HK-2 (cell line): ENCODE measurements at regions not wholly inside any gene's neighbourhood (a gene's known extent, or its start where the extent isn't known, plus 50 kb on each side); places are given as distances from the start of the nearest gene placed in this dataset.
A peak's percentile ranks its signal among the peaks of the same experiment; 100 is the strongest.
"Not testable (repeated sequence)": the region's sequence is repeated elsewhere in the genome, so short reads cannot be mapped to it uniquely, and the experiment has no call there.

Source experiments
- DNase-seq: peaks from one replicate; pipeline ENCODE4 v3.0.0-alpha.2; 2018; ENCODE audit not compliant: unreplicated experiment

DNA sequence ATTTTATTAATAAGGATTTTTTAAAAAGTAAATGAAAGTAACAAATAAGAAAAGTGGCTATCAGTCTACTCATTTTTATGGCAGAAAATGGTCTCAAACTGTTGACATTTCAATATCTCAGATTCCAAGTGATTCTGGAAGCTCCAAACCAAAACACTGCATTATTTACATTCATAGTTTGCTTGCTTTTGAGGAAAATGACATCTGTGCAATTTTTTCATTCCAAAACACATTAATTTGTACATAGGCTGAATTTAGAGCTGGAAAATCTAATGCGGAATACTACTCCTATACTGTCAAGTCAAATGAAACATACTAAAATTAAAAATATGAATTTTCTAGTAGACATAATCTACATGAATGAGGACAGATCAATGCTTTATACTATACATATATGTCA lies 1047.6 kb downstream of the CDH9 start:
- no peak for DNase-seq

DNA sequence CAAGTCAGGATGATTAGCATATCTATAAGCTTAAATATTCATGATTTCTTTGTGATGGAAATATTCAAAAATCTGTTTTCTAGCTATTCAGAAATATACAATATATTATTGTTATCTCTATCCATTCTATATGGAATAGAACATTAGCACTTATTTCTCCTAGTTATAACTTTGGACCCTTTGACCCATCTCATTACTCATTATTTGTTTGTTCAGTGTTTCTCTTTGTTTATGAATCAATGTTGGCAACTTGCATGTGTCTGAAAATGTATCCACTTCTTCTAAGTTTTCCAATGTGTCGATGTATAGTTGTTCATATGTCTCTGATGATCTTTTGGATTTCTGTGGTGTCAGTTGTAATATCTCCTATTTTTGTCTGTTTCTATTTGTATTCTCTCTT lies 1059.3 kb downstream of the CDH9 start:
- DNase-seq = no peak

DNA sequence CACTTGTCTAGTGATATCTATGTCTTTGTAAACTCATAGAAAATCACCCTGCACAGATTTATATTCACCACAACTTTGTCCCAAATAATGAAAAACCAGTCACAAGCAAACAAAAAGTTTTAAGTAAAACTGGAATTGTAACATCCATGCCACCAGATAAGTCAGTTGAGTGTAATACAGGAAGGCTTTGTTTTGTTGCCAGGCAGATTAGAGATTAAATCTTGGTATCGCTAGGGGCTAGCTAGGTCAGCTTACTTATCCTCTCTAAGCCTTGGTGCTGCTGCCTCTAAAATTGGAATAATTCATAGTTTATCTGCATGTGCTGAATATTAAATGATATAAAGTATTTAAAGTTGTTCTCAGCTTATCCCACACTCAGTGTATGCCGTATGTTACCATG lies 1062.5 kb downstream of the CDH9 start:
- DNase-seq = no peak

DNA sequence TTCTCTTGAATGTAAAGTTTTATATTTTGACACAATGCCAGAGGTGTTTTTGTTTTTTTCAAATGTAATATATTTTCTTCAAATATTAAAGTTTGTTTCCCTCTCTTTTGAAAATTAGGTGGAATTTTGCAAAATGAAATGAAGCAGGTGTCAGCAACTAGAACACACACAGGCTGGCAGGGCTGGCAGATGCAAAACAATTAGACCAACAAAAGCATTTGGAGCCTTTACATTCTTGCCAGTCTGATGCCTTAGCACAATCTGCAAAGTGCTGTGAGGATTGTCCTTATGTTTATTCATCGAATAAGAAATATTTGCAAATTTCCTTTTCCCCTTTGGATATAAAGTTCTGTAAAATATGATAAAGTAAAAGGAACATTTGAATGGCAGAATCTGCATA lies 1063.9 kb downstream of the CDH9 start:
- DNase-seq = no peak

DNA sequence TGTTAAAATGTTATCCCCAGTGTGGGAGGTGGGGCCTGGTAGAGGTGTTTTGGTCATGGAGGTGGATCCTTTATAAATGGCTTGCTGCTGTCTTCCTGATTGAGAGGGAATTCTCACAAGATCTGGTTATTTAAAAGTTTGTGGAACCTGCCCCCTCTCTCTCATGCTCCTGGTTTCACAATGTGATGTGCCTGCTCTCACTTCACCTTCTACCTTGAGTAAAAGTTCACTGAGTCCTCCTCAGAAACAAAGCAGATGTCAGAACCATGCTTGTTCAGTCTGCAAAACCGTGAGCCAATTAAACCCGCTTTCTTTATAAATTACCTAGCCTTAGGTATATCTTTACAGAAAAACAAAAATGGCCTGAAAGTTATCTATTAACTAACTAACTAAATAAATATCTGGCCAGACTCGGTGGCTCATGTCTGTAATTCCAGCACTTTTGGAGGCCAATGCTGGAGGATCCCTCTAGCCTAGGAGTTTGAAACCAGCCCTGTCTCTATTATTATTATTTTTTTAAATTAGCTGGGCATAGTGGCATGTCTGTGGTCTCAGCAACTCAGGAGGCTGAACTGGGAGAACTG lies 1067.4 kb downstream of the CDH9 start:
- DNase-seq = no peak

DNA sequence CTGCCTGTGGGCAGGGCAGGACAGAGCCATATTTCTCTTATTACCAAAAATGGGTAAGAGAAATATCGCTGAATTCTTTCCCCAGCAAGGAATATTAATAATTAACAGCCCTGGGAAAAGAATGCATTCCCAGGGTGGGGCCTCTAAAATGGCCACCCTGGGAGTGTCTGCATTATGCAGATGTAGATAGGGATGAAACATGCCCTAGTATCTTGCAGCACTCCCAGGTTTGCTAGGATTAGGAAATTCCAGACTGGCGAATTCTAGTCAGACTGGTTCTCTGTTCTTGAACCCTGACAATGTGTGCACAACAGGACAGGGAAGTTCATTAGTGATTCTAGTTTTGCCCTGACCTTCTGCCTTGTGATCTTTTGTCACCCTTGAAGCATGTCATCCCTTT lies 1069.3 kb downstream of the CDH9 start:
- DNase-seq = not testable (repeated sequence)

DNA sequence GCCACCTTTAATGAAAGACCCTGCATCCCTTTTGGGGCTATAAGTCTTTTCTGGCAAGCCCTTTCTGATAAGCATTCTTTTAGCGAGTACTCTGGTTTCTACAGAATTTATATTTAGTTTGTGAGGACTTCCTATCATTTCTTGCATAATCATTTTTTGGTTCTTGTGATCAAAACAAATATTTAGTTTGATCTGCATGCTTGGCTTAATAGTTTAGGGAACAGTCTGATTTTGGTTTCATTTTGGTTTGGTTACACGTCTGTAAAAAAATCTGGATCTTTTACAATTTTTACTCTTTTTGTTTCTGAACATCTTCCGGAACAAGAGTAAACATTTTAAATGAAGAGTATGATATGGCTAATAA lies 1074.4 kb downstream of the CDH9 start:
- DNase-seq = no peak

DNA sequence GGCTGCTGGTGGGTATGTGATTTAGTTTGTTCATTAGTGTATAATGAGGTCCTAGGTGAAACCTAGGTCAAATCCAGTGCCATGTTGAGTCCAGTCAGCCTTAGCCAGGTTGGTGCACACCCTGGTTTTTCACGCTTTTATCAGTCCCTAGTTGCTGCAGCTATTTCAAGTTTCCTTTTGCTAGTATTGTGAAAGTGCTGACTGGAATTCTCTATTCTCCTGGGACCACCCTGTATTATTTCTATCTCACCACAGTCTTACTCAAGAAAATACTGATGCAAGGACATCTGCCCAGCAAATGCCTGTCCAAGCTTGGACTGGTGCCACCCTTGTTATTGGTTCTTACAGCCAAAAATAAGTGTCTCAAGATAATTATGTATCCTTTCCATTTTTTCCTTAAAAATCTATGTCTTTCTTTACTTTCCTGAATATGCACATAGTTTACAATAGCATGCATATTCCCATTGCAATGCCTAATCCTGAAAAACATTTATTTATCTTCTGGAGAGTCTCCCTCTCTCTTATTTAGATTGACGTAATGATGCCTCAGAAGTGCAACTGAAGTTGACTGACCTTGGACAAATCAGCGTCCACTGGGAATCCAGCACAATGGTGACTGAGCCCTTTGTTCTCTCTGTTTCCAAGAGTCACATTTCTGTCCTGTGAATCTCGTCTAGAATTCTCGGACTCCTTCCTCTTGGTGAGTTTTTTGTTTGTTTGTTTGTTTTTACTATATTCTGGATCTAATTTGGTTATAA lies 1075.0 kb downstream of the CDH9 start:
- no peak for DNase-seq

DNA sequence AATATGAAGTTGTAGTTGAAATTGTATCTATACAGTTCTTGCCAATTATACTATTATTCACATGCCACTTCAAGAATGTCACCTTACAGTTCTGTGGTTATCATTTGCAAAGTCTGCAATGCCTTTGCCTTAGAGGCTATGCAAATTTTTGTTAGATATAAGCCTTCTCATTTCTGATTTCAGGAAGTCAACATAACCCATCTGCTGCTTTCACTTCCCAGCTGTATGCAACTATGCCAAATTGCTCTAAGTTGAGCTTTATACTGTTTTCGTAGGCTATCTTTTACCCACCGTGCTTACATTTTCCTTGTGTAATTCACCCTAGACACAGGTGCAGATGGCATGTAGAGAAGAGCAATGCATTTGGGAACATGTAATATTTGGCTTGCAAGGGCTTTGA lies 1083.0 kb downstream of the CDH9 start:
- no peak for DNase-seq

DNA sequence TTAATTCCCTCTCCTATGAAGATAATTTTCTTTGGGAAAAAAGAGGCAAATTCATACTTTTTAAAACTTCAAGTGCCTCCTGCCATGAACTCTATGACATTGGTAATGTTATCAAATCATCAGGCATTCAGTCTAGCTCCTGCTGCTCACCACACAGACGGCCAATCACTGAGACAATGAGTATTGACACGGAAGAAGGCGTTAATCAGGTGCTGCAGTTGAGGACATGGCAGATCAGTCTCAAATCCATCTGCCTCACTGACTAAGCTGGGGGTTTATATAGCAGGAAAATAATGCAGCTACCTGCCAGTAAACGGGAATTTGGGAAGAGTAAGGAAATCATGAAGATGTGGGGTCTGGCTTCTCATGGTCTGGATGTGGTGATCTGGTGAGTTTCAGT lies 1087.7 kb downstream of the CDH9 start:
- DNase-seq = no peak

DNA sequence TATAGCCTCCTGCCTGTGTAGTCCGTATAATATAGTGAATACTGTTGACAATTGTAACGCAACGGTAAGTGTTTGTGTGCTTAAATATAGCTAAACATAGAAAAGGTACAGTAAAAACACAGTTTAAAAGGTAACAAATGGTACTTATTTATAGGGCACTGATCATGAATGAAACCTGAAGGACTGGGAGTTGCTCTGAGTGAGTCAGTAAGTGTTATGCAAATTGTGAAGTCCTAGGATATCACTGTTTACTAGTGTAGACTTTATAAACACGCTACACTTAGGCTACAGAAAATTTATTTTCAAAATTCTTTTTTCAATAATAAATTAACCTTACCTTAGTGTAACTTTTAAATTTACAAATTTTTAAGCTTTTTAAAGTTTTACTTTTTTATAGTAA lies 1090.1 kb downstream of the CDH9 start:
- no peak for DNase-seq

DNA sequence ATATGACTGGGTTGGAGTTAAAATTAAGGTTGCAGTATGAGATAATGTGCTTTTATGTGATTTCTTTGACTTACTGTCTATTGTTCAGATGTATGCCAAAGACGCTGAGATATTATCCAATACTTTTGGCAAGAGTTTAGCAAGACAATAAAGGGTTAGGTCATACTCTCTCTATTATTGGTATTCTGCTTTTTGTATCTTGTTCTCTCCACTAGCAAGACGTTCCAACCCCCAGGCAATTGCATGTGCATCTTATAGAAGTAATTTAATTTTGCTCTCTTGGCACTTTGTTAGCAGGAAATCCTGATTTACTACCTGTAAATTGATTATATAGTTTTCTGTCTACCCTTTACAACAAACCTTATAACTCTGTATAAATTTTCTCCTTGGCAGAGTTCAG lies 1093.6 kb downstream of the CDH9 start:
- DNase-seq = no peak

DNA sequence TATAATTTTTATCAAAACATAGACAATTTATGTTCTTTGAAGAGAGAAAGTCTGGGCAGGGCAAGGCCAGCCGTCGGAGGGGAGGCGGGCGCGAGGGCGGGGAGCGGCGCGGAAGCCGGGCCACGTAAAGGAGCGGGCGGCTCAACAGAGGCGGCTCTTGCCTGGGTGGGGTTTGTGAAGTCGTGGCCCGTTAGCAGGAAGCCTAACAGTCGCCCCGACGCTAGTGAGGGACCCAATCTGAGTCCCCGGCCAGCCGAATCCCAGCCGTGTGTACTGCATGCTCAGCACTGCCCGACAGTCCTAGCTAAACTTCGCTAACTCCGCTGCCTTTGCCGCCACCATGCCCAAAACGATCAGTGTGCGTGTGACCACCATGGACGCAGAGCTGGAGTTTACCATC lies 1129.2 kb downstream of the CDH9 start:
- DNase-seq = no peak

DNA sequence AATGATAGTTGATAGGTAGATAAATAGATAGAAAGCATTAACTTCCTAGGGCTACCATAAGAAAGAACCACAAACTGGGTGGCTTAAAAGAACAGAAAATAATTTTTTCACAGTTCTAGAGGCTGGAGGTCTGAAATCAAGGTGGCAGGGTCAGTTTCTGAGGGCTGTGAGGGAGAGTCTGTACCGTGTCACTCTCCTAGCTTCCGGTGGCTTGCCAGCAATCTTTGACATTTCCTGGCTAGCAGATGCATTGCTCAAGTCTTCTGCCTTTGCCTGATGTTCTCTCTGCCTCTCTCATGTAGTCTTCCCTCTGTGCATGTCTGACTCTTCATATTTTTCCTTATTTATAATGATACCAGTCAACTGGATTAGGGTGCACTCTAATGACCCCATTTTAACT lies 1132.7 kb downstream of the CDH9 start:
- no peak for DNase-seq

DNA sequence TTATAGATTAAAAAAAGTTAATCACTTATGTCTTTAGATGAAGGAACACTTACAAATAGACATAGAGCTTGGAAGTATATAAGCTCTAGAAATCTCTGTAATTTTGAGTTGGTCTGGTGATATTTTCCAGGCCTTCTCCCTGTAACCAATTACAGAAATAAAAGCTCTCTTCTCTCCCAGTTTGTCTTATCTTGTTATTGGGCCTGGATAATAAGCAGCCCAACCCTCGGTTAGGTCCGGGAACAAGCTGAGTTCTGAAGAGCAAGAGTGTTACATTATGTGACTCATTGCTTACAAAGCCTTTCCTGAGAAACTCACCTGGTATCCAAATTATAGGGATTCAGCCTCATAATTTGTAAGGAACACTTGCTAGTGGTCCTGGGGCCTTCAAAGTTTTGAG lies 1146.2 kb downstream of the CDH9 start:
- no peak for DNase-seq

DNA sequence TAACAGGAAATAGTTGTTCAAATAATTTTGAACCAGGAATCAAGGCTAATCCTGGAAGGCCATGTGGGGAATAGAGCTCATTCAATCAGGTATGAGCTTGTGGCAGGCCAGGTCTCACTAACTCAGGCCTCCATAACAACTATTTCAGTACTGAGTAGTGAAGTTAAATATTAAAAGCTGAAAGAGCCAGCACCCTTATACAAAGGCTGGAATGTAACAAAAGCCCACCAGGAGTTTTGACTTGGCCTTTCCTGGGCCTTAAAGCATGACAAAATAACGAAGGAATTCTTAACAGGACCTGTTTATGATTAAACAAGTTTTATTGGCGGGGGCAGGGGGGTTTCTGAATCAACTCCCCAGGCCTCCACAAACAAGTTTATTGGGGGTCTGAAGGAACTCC lies 1146.7 kb downstream of the CDH9 start:
- DNase-seq = peak; percentile 4

DNA sequence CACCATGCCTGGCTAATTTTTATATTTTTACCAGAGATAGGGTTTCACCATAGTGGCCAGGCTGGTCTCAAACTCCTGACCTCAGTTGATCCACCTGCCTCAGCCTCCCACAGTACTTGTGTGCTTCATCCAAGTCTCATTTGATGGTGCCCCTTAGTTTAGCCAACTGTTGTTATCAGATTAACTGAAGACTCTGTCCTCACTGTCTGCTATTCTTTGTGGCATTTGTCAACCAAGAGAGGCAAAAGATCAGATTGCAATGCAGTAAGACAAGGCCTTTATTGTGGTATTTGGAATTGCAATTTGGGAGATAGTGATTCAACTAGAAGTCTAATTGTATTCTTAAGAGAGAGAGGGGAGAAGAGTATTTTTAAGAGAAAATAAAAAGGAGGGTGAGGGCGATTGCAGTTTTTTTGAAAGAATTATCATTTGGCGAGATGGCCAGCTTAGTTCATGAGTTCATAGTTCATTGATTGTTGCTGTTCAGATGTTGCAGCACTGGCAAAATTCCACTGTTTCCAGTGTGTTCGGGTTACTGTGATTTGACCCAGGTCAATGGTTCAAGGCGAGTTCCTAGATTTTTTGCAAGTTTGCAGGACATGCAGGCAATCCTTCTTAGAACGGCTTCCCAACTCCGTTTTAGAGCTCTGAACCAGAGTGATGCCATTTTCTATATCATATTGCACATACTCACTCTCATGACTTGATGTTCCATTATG lies 1156.9 kb downstream of the CDH9 start:
- DNase-seq = no peak

DNA sequence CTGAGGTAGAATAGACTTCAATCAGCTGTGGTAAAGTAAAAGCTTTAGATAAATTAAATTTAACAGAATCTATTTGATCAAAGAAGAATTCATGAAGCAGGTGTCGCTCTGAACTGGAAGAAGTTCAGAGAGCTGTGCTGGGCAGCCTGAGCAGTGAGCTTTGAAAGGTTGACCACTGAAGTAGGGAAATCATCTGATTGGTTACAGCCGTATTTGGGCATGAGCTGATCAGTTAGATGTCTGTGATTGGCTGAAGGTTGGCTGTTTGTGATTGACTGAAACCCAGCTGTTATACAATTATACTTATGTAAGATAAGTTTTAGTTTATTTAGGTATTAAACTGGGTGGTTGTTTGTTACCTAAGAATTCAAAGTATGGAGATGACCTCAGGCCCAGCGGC lies 1174.6 kb downstream of the CDH9 start:
- DNase-seq = no peak

DNA sequence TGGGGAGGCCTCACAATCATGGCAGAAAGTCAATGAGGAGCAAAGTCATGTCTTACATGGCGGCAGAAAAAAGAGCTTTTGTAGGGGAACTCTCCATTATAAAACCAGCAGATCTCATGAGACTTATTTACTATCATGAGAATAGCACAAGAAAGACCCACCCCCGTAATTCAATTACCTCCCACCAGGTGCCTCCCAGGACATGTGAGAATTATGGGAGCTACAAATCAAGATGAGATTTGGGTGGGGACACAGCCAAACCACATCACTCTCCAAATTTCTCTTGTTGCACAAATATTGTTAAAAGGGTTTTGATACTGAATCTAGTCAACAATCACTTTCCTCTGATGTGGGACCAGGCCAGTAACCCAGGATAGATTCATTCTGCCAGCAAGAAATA lies 1176.1 kb downstream of the CDH9 start:
- peak; percentile 5 for DNase-seq

DNA sequence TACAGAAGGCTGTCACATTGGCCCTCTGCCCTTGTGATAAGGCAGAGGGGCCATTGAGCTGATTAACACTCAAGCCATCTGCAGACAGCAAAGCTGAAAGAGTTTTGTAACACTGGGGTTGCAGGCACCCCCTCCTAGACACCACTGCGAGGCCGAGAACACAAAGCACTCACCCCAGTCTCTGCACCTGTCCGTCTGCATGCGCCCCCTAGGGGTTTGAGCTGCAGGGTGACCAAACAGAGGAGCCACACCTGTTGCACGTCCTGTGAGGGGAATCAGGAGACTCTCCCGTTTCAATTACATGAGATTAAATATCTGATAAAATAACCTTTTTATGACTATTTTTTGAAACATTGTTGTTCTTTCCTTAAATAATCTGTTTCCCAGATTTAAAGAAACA lies 1180.4 kb downstream of the CDH9 start:
- no peak for DNase-seq

DNA sequence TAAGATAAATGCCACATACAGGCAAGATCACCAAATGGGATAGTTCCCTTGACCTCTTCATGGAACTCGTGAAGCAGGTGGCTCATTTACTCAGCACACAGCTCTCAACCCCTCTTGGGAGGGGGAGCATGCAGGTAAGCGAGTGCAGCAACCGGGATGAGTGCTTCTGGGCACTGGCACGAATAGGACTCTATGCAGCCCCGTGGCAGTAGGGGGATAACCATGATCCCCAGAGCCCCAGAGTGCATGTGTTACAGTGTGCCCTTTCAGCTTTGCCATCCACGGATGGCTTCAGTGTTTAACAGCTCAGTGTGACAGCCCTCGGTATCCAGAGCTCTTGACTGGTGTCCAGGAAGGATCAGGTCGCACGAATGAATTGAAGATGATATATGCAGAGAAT lies 1187.1 kb downstream of the CDH9 start:
- no peak for DNase-seq

DNA sequence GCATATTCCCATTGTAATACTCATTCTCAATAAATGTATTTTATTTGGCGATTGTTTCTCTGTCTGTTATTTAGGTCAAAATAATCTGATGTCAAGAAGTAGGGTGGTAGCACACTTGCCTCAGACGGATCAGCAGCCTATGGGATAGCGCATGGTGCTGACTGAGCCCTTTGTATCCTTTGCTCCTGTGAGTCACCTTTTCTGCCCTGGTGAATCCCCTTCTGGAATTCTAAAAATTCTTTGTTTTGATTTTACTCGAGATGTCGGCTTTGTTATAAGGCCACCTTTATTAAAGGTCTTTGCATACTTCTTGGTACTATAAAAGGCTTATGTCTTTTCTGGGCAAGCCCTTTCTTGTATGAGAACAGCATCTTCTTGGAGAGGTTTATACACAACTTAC lies 1187.8 kb downstream of the CDH9 start:
- peak; percentile 14 for DNase-seq

DNA sequence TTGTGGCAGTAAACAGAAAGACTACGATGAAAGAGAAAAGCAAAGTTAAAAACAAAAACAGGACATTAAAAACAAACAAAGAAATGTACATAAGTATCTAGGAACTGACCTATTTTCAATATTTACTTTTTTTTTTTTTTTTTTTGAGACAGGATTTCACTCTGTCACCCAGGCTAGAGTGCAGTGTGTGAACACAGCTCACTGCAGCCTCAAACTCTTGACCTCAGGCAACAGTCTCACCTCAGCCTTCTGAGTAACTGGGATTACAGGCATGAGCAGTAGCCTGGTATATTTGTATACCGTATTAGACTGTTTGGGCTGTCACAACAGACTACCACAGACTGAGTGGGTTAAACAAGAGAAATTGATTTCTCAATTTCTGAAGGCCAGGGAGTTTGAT lies 1189.1 kb downstream of the CDH9 start:
- DNase-seq = no peak
